Keratinocyte (primary cell): ENCODE measurements at regions not wholly inside any gene's neighbourhood (a gene's known extent, or its start where the extent isn't known, plus 50 kb on each side); places are given as distances from the start of the nearest gene placed in this dataset.

Source experiments
- EZH2 ChIP-seq: IDR thresholded peaks from one replicate; pipeline ENCODE4 v1.6.1; 2012; ENCODE audit warnings: inconsistent platforms, mild to moderate bottlenecking, low read length, moderate library complexity
- TF ChIP-seq, protein P1 (sequence below), 3 experiments: IDR thresholded peaks in 1 of 3; conservative IDR thresholded peaks in 1 of 3; optimal IDR thresholded peaks in 1 of 3; 2 replicates in 2 of 3; 3 replicates in 1 of 3; pipeline versions ENCODE3 to v1.5.1; 2011; ENCODE audit warnings: low read length in 3 of 3, mild to moderate bottlenecking in 3 of 3, moderate library complexity in 2 of 3, control low read depth in 1 of 3, inconsistent platforms in 1 of 3; ENCODE audit not compliant: insufficient read depth in 2 of 3; ENCODE audit errors: extremely low read depth in 1 of 3

DNA sequence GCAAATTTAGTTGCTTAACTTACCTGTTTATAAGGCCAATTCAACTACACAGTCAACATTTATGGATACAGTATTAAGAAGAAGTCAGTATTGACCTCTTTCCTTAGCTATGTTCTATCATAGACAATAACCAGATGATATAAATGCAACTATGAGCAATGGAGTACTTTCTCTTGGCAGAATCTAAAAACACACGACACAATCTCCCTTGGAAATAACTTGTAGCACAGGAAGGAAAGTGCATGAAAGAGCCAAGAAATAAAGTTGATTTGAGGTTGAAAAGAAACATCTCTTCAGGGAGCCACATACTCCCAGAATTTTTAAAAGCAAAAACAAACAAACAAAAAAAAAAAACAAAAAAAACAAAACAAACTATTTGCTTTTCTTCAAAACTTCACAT is 145.0 kb downstream of the EVA1A start:
- TF ChIP-seq, protein P1, sequence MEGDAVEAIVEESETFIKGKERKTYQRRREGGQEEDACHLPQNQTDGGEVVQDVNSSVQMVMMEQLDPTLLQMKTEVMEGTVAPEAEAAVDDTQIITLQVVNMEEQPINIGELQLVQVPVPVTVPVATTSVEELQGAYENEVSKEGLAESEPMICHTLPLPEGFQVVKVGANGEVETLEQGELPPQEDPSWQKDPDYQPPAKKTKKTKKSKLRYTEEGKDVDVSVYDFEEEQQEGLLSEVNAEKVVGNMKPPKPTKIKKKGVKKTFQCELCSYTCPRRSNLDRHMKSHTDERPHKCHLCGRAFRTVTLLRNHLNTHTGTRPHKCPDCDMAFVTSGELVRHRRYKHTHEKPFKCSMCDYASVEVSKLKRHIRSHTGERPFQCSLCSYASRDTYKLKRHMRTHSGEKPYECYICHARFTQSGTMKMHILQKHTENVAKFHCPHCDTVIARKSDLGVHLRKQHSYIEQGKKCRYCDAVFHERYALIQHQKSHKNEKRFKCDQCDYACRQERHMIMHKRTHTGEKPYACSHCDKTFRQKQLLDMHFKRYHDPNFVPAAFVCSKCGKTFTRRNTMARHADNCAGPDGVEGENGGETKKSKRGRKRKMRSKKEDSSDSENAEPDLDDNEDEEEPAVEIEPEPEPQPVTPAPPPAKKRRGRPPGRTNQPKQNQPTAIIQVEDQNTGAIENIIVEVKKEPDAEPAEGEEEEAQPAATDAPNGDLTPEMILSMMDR (optimal IDR thresholded peaks at IDR 0.05 in 1 of 3, IDR thresholded peaks at IDR 0.05 in 1 of 3, conservative IDR thresholded peaks at IDR 0.05 in 1 of 3; ENCODE audit: extremely low read depth in 1 of 3, insufficient read depth in 2 of 3, low read length in 3 of 3): no peak
- no peak for TF ChIP-seq EZH2
